ENCODE measurements at regions not wholly inside any gene's neighbourhood (a gene's known extent, or its start where the extent isn't known, plus 50 kb on each side); places are given as distances from the start of the nearest gene placed in this dataset.

DNA sequence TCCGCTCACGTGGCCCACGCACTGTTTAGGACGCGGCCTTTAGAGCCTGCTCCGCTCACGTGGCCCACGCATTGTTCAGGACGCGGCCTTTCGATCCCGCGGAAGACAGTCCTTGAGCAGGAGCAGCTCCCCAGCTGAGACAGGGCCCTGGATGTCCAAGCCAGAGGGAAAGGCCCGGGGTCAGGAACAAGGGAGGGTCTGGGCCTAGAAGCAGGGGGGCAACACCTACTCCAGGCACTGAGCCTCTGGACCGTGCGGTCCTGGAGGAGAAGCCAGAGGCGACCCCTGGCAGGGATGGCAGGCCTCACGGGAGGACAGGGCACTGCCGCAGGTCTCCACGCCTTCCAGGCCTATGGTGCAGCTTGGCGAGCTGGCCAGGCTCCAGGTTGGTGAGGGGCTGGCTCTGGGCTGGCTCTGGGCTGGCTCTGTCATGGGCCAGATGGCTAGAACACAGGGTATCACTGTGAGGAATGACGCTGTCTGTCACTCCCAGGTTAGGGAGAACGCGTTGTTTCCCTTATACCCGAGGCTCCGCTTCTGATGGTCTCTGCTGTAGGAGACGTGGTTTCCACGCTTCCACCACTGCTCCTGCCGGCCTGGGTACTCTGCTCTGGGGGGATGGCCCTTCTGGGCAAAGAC lies 341.7 kb downstream of the TMEM121 start:
- Mint-ChIP-seq H3K36me3 (ENCODE audit: low read depth) (no peaks in the 10 kb centered on the region), H3K4me1 (no peaks in the 10 kb centered on the region)

DNA sequence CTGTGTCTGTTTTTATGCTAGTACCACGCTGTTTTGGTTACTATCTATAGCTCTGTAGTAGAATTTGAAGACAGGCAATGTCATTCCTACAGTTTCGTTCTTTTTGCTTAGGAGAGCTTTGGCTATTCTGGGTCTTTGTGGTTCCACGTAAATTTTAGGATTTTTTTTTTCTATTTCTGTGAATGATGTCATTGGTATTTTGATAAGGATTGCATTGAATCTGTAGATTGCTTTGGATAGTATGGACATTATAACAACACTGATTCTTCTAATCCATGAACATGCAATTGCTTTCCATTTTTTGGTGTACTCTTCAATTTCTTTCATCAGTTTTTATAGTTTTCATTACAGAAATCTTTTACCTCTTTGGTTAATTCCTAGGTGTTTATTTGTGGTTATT lies 345.2 kb downstream of the TMEM121 start:
- Mint-ChIP-seq H3K36me3 (ENCODE audit: low read depth) (no peaks in the 10 kb centered on the region), H3K27ac (no peak overlapping the region), H3K4me3 (no peak overlapping the region), H3K4me1 (no peaks in the 10 kb centered on the region), H3K27me3 (ENCODE audit: low read depth, poor library complexity) (no peaks in the 10 kb centered on the region), H3K9me3 (peaks cover 85% of the 10 kb centered on the region)
- no peak for DNase-seq
- TF ChIP-seq, protein P1, sequence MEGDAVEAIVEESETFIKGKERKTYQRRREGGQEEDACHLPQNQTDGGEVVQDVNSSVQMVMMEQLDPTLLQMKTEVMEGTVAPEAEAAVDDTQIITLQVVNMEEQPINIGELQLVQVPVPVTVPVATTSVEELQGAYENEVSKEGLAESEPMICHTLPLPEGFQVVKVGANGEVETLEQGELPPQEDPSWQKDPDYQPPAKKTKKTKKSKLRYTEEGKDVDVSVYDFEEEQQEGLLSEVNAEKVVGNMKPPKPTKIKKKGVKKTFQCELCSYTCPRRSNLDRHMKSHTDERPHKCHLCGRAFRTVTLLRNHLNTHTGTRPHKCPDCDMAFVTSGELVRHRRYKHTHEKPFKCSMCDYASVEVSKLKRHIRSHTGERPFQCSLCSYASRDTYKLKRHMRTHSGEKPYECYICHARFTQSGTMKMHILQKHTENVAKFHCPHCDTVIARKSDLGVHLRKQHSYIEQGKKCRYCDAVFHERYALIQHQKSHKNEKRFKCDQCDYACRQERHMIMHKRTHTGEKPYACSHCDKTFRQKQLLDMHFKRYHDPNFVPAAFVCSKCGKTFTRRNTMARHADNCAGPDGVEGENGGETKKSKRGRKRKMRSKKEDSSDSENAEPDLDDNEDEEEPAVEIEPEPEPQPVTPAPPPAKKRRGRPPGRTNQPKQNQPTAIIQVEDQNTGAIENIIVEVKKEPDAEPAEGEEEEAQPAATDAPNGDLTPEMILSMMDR (IDR thresholded peaks at IDR 0.05), result no peak

More for the DNA sequence above, 341.7 kb downstream of the TMEM121 start:
- Mint-ChIP-seq H3K9me3 (peaks cover 81% of the 10 kb centered on the region), H3K27ac (no peak overlapping the region), H3K27me3 (ENCODE audit: low read depth, poor library complexity) (no peaks in the 10 kb centered on the region), H3K4me3 (no peak overlapping the region)
- no peak for DNase-seq
- TF ChIP-seq, protein P1 (IDR thresholded peaks at IDR 0.05), result no peak

DNA sequence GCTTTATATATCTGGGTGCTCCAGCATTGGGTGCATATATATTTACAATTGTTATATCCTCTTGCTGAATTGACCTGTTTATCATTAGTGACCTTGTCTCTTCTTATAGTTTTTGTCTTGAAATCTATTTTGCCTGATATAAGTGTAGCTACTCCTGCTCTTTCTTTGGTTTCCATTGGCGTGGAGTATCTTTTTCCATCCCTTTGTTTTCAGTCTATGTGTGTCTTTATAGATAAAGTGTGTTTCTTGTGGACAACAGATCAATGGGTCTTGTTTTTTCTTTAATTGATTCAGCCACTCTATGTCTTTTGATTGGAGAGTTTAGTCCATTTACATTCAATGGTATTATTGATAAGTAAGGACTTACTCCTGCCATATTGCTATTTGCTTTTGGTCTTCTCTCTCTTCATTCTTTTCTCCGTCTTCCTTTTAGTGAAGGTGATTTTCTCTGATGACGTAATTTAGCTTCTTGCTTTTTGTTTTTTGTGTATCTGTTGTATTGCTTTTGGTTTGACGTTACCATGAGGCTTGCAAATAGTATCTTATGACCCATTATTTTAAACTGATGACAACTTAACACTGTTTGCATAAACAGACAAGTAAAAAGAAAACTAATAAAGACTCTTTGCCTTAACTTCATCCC lies 347.6 kb downstream of the TMEM121 start:
- Mint-ChIP-seq H3K4me3 (no peak overlapping the region), H3K9me3 (peaks cover 96% of the 10 kb centered on the region)

DNA sequence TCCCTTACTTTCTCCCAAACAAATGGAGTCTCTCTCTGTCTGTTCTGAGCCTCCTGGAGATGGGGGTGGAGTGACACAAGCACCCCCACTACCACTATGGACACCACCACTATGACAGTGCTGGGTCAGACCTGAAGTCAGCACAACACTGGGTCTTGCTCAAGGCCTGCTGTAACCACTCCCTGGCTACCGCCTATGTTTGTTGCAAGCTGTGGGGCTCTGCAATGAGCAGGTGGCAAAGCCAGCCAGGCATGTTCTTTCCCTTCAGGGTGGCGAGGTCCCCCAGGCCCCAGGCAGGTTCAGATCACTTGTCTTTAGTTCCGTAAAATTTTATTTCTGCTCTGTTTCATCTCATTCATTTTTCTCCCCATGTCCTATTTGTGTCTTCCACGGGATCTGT lies 349.8 kb downstream of the TMEM121 start:
- H3K4me3 Mint-ChIP-seq, result no peak overlapping the region
- no peaks in the 10 kb centered on the region for H3K36me3 Mint-ChIP-seq (ENCODE audit: low read depth)
- no peak overlapping the region for H3K27ac Mint-ChIP-seq
- DNase-seq, result no peak
- H3K9me3 Mint-ChIP-seq, result peaks cover 91% of the 10 kb centered on the region
- no peaks in the 10 kb centered on the region for H3K4me1 Mint-ChIP-seq
- TF ChIP-seq, protein P1 (IDR thresholded peaks at IDR 0.05), result no peak
- no peaks in the 10 kb centered on the region for H3K27me3 Mint-ChIP-seq (ENCODE audit: low read depth, poor library complexity)

More for the DNA sequence above, 347.6 kb downstream of the TMEM121 start:
- no peak for DNase-seq
- TF ChIP-seq, protein P1 (IDR thresholded peaks at IDR 0.05), result no peak
- H3K4me1 Mint-ChIP-seq, result no peaks in the 10 kb centered on the region
- no peaks in the 10 kb centered on the region for H3K36me3 Mint-ChIP-seq (ENCODE audit: low read depth)
- no peak overlapping the region for H3K27ac Mint-ChIP-seq
- no peaks in the 10 kb centered on the region for H3K27me3 Mint-ChIP-seq (ENCODE audit: low read depth, poor library complexity)

DNA sequence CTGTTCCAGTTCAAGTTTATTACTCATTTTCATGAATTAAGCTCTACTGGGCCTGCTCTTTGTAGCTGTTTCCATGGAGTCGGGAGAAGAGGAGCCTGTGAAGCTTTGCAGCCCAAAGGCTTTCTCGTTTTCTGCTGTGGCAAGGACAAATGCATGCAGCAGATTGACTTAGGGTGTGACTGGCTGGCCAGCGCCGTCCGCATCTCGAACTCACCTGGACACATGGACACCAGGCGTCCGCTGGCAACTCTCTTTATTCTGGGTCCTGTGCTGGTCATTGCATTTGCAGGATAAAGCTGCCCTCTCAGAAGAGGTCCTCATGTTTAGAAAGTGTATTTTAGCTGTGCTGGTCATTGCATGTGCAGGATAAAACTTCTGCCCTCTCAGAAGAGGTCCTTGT lies 350.4 kb downstream of the TMEM121 start:
- H3K27ac Mint-ChIP-seq, result no peak overlapping the region
- TF ChIP-seq, protein P1 (IDR thresholded peaks at IDR 0.05), result no peak
- peaks cover 85% of the 10 kb centered on the region for H3K9me3 Mint-ChIP-seq
- no peaks in the 10 kb centered on the region for H3K4me1 Mint-ChIP-seq
- no peak for DNase-seq
- H3K36me3 Mint-ChIP-seq (ENCODE audit: low read depth), result no peaks in the 10 kb centered on the region
- H3K4me3 Mint-ChIP-seq, result no peak overlapping the region
- no peaks in the 10 kb centered on the region for H3K27me3 Mint-ChIP-seq (ENCODE audit: low read depth, poor library complexity)

DNA sequence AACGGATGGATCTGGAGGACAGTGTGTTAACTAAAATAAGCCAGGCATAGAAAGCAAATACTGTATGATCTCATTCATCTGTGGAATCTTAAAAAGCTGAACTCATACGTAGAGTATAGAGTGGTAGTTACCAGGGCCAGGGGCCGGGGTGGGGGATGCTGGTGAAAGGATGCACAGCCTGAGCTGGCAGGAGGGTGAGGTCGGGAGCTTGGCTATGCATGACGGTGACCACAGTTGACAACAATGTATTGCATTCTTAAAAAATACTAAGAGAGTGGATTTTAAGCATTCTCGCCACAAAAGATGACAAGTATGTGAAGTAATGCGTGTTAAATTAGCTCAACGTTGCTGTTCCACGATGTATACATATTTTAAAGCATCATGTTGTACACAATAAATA lies 351.3 kb downstream of the TMEM121 start:
- H3K4me3 Mint-ChIP-seq, result no peak overlapping the region
- H3K27ac Mint-ChIP-seq, result no peak overlapping the region
- H3K4me1 Mint-ChIP-seq, result no peaks in the 10 kb centered on the region
- H3K9me3 Mint-ChIP-seq, result peaks cover 77% of the 10 kb centered on the region
- TF ChIP-seq, protein P1 (IDR thresholded peaks at IDR 0.05), result no peak
- DNase-seq, result no peak
- no peaks in the 10 kb centered on the region for H3K27me3 Mint-ChIP-seq (ENCODE audit: low read depth, poor library complexity)
- no peaks in the 10 kb centered on the region for H3K36me3 Mint-ChIP-seq (ENCODE audit: low read depth)
